ENCODE measurements at regions not wholly inside any gene's neighbourhood (a gene's known extent, or its start where the extent isn't known, plus 50 kb on each side); places are given as distances from the start of the nearest gene placed in this dataset.

DNA sequence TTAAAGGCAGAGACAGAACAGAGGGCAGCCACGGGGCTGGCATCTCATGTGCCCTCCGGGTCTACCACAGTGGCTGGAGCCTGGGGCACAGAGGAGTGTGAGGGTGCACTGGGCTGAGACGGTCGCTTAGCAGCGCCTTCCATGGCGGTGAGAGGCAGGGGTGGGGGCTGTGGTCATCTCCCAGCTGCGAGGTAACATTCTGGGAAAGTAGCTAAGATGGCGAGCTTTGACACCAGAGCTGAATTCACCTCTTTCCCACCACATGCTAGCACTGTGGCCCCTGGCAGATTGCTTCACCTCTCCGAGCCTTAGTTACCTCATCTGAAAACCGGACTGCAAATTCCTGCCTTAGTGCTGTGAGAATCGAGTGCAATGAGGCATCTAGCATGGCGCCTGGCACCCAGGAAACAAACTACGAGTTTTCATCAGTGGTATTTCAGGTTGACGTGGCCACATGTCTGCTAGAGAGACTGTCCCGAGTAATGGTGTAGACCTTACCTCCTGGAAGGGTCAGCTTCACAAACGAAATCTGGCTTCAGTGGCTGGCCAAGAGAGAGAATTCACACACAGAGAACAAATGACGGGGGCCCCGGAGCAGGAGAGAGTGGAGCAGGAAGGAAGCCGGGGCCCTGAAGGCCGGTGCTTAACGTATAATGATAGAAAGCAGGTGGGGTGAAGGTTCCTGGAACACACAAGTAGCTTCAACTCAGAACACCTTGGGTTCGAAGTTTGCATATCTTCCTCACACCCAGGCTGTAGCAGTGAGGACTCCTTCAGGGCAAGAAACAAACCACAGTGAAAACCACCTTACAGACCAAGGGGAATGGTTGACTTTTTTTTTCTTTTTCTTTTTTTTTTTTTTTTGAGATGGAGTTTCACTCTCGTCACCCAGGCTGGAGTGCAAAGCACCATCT, 63.9 kb upstream of the RPH3AL start:
- no peak for TF ChIP-seq CTCF (IDR thresholded peaks at IDR 0.05)
- ATAC-seq, result no peak
- Histone ChIP-seq H3K4me3 (peak overlapping the region in 1 of 10 donors; percentile 38), H3K4me1 (peaks cover 0 to 39% (median 12%) of the 10 kb centered on the region in 9 donors), H3K27me3 (no peaks in the 10 kb centered on the region), H3K36me3 (peaks cover 0 to 8% (median 0%) of the 10 kb centered on the region in 9 donors), H3K9me3 (no peaks in the 10 kb centered on the region), H3K27ac (peak overlapping the region in 1 of 10 donors; percentile 83)
- DNase-seq, result no peak
- intact Hi-C loops (cut with DNase I), result no loop called here
- WGBS, 2 donors, result 80% methylated on average over 23 of the region's 23 CpGs

DNA sequence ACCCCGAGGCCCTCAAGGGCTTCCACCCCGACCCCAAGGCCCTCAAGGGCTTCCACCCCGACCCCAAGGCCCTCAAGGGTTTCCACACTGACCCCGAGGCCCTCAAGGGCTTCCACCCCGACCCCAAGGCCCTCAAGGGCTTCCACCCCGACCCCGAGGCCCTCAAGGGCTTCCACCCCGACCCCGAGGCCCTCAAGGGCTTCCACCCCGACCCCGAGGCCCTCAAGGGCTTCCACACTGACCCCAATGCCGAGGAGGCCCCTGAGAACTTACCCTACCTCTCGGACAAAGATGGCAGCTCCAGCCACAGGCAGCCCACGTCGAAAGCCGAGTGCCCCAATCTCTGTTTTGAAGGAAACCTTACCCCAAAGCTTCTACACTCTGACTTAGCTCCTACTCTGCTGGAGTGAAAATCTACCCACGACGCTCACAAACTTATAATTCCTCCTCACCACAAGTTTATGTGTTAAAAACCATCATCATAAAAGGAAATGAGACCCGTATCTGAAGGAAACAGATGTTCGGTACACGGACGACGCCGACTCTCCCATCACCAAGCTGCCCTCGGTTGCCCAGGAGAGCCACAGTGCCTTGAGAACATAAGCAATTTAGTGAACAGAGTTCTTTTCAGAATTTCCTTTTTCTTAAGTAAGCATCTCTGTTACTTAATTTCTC, 61.2 kb upstream of the RPH3AL start:
- WGBS, 2 donors, result 75 to 82% methylated on average over 25 of the region's 25 CpGs
- H3K36me3 ChIP-seq, result peaks cover 0 to 8% (median 0%) of the 10 kb centered on the region in 9 donors
- intact Hi-C loops (cut with DNase I), result loop anchor here in 9 of 10 donors (2.0 to 5.0 kb wide), 6 partner anchors 283 to 583 kb away; partner anchors contain the start of gene TIMM22 (in 1 of the 9)
- DNase-seq (no peak), ATAC-seq (no peak)
- H3K27ac ChIP-seq, result peak overlapping the region in 1 of 10 donors; percentile 68
- H3K27me3 ChIP-seq, result no peaks in the 10 kb centered on the region
- peak overlapping the region in 1 of 10 donors; percentile 26 for H3K4me3 ChIP-seq
- H3K9me3 ChIP-seq, result no peaks in the 10 kb centered on the region
- peaks cover 4 to 49% (median 23%) of the 10 kb centered on the region in 9 donors for H3K4me1 ChIP-seq
- TF ChIP-seq CTCF (IDR thresholded peaks at IDR 0.05), result no peak

GRCh38 chr17:413016-413350, 60.4 kb upstream of the RPH3AL start:
- intact Hi-C loops (cut with DNase I), result loop anchor here in 9 of 10 donors (2.0 to 5.0 kb wide), 6 partner anchors 284 to 584 kb away; partner anchors contain the start of gene TIMM22 (in 1 of the 9)
- peak overlapping the region in 2 of 10 donors; percentile 52 to 61 for H3K27ac ChIP-seq
- ATAC-seq (no peak), DNase-seq (no peak)
- TF ChIP-seq CTCF (IDR thresholded peaks at IDR 0.05), result no peak
- H3K9me3 ChIP-seq, result no peaks in the 10 kb centered on the region
- H3K4me1 ChIP-seq, result peaks cover 4 to 40% (median 23%) of the 10 kb centered on the region in 9 donors
- H3K4me3 ChIP-seq, result peak overlapping the region in 1 of 10 donors; percentile 35
- peaks cover 0 to 8% (median 0%) of the 10 kb centered on the region in 9 donors for H3K36me3 ChIP-seq
- WGBS, 2 donors, result 86% methylated on average over 10 of the region's 10 CpGs
- no peaks in the 10 kb centered on the region for H3K27me3 ChIP-seq
